H9 (cell line): ENCODE measurements at regions not wholly inside any gene's neighbourhood (a gene's known extent, or its start where the extent isn't known, plus 50 kb on each side); places are given as distances from the start of the nearest gene placed in this dataset.

Experiments
- DNase-seq: peaks from one replicate; pipeline ENCODE4 v3.0.0-alpha.2; 2017
- H2AFZ ChIP-seq: one replicate; pipeline ENCODE4 v1.6.1; 2013; ENCODE audit warnings: mild to moderate bottlenecking, low read length, control low read depth, moderate library complexity
- H2AK5ac ChIP-seq: 2 replicates; pipeline ENCODE4 v1.6.1; 2013; ENCODE audit warnings: low read length, control low read depth, mixed read lengths; ENCODE audit not compliant: insufficient read length
- H2BK120ac ChIP-seq: one replicate; pipeline ENCODE4 v1.6.1; 2013; ENCODE audit warnings: low read depth, mild to moderate bottlenecking, low read length, control low read depth, inconsistent platforms; ENCODE audit not compliant: poor library complexity, severe bottlenecking
- H2BK12ac ChIP-seq: 2 replicates; pipeline ENCODE4 v1.6.1; 2013; ENCODE audit warnings: low read length, control low read depth, mixed read lengths, low read depth; ENCODE audit not compliant: insufficient read length
- H2BK15ac ChIP-seq: 2 replicates; pipeline ENCODE4 v1.6.1; 2013; ENCODE audit warnings: low read depth, low read length, control low read depth
- H2BK20ac ChIP-seq: one replicate; pipeline ENCODE4 v1.6.1; 2013; ENCODE audit warnings: low read depth, mild to moderate bottlenecking, low read length, control low read depth, inconsistent platforms; ENCODE audit not compliant: poor library complexity, severe bottlenecking
- H2BK5ac ChIP-seq: 2 replicates; pipeline ENCODE4 v1.6.1; 2013; ENCODE audit warnings: low read length, control low read depth, mixed read lengths; ENCODE audit not compliant: insufficient read length
- H3K14ac ChIP-seq: 2 replicates; pipeline ENCODE4 v1.6.1; 2013; ENCODE audit warnings: low read length, control low read depth; ENCODE audit not compliant: insufficient read depth
- H3K18ac ChIP-seq: 2 replicates; pipeline ENCODE4 v1.6.1; 2013; ENCODE audit warnings: low read depth, mild to moderate bottlenecking, mixed read lengths, low read length, control low read depth; ENCODE audit not compliant: insufficient read length
- H3K23ac ChIP-seq: 2 replicates; pipeline ENCODE4 v1.6.1; 2013; ENCODE audit warnings: low read length, control low read depth, mixed read lengths, low read depth; ENCODE audit not compliant: insufficient read length
- H3K23me2 ChIP-seq: 2 replicates; pipeline ENCODE4 v1.6.1; 2013; ENCODE audit warnings: low read depth, mild to moderate bottlenecking, mixed read lengths, low read length, control low read depth; ENCODE audit not compliant: insufficient read length, poor library complexity, severe bottlenecking
- H3K27ac ChIP-seq: 2 replicates; pipeline ENCODE4 v1.5.1; 2013; ENCODE audit warnings: low read length, control low read depth, mixed read lengths, low read depth; ENCODE audit not compliant: insufficient read length
- H3K27me3 ChIP-seq: 2 replicates; pipeline ENCODE4 v1.6.1; 2013; ENCODE audit warnings: low read length, control low read depth, inconsistent platforms; ENCODE audit not compliant: insufficient read depth
- H3K4ac ChIP-seq: 2 replicates; pipeline ENCODE4 v1.6.1; 2013; ENCODE audit warnings: low read depth, mild to moderate bottlenecking, control low read depth, inconsistent platforms, low read length, moderate library complexity
- H3K4me1 ChIP-seq: 2 replicates; pipeline ENCODE4 v1.6.1; 2013; ENCODE audit warnings: low read length, control low read depth, inconsistent platforms; ENCODE audit not compliant: insufficient read depth
- H3K4me2 ChIP-seq: 2 replicates; pipeline ENCODE4 v1.6.1; 2013; ENCODE audit warnings: low read length, control low read depth, mixed read lengths; ENCODE audit not compliant: insufficient read length, insufficient read depth
- H3K56ac ChIP-seq: 2 replicates; pipeline ENCODE4 v1.6.1; 2013; ENCODE audit warnings: low read depth, mild to moderate bottlenecking, mixed read lengths, low read length, control low read depth; ENCODE audit not compliant: insufficient read length
- H3K79me1 ChIP-seq: 2 replicates; pipeline ENCODE4 v1.6.1; 2013; ENCODE audit warnings: low read depth, mild to moderate bottlenecking, moderate library complexity, low read length, control low read depth, inconsistent platforms; ENCODE audit not compliant: insufficient read depth, poor library complexity, severe bottlenecking
- H3K79me2 ChIP-seq: 2 replicates; pipeline ENCODE4 v1.6.1; 2013; ENCODE audit warnings: low read length, control low read depth, inconsistent platforms; ENCODE audit not compliant: insufficient read depth
- H3K9ac ChIP-seq: 2 replicates; pipeline ENCODE4 v1.6.1; 2013; ENCODE audit warnings: low read length, control low read depth, mixed read lengths; ENCODE audit not compliant: insufficient read length; ENCODE audit errors: extremely low read depth
- H3K9me3 ChIP-seq: one replicate; pipeline ENCODE4 v1.6.1; 2013; ENCODE audit warnings: low read depth, low read length, inconsistent platforms; ENCODE audit not compliant: control insufficient read depth
- H3T11ph ChIP-seq: one replicate; pipeline ENCODE4 v1.6.1; 2013; ENCODE audit warnings: mild to moderate bottlenecking, low read length, control low read depth, inconsistent platforms
- H4K20me1 ChIP-seq: one replicate; pipeline ENCODE4 v1.6.1; 2013; ENCODE audit not compliant: control insufficient read depth, insufficient read length, insufficient read depth
- H4K5ac ChIP-seq: 2 replicates; pipeline ENCODE4 v1.6.1; 2013; ENCODE audit warnings: low read depth, mild to moderate bottlenecking, mixed read lengths, low read length, control low read depth; ENCODE audit not compliant: insufficient read length
- H4K8ac ChIP-seq: replicated peaks from 2 replicates; pipeline ENCODE4 v1.6.1; 2013; ENCODE audit warnings: low read length, control low read depth, mixed read lengths, low read depth; ENCODE audit not compliant: insufficient read length
- H4K91ac ChIP-seq: 2 replicates; pipeline ENCODE4 v1.6.1; 2013; ENCODE audit warnings: low read depth, mild to moderate bottlenecking, moderate library complexity, mixed read lengths, low read length, control low read depth; ENCODE audit not compliant: insufficient read length
- H3K27ac Mint-ChIP-seq, 3 experiments: 2 replicates in 2 of 3; 3 replicates in 1 of 3; pipeline ENCODE4 v1.8.0; 2020 to 2021; ENCODE audit warnings: mixed read lengths in 3 of 3, mild to moderate bottlenecking in 1 of 3, moderate library complexity in 1 of 3
- H3K27me3 Mint-ChIP-seq: 2 replicates; pipeline ENCODE4 v1.8.0; 2021; ENCODE audit warnings: low read depth, mild to moderate bottlenecking, moderate library complexity, mixed read lengths
- H3K36me3 Mint-ChIP-seq, 3 experiments: 2 replicates in 2 of 3; 3 replicates in 1 of 3; pipeline ENCODE4 v1.8.0; 2020 to 2021; ENCODE audit warnings: low read depth in 3 of 3, mixed read lengths in 3 of 3; ENCODE audit not compliant: insufficient read depth in 1 of 3
- H3K4me1 Mint-ChIP-seq, 2 experiments: 2 replicates each; pipeline ENCODE4 v1.8.0; 2020; ENCODE audit warnings: mixed read lengths in 2 of 2
- H3K4me3 Mint-ChIP-seq, 2 experiments: 2 replicates in 1 of 2; 3 replicates in 1 of 2; pipeline ENCODE4 v1.8.0; 2020 to 2021; ENCODE audit warnings: mild to moderate bottlenecking in 2 of 2, mixed read lengths in 2 of 2, moderate library complexity in 1 of 2
- H3K9me3 Mint-ChIP-seq, 2 experiments: 2 replicates in 1 of 2; 3 replicates in 1 of 2; pipeline ENCODE4 v1.8.0; 2020; ENCODE audit warnings: mild to moderate bottlenecking in 2 of 2, mixed read lengths in 2 of 2, moderate library complexity in 1 of 2
- CTCF ChIP-seq: fragments of 200-600 bp; sonication (generic); conservative IDR thresholded peaks from 3 replicates; pipeline ENCODE4 v1.8.0; 2021; ENCODE audit warnings: antibody characterized with exemption, mild to moderate bottlenecking
- WGBS: extraction: QIAGEN DNeasy Blood & Tissue Kit; methylation state at CpG from one replicate; pipeline ENCODE4 v1.1.7; 2013; ENCODE audit warnings: missing lambda C conversion rate, low lambda C conversion rate, mixed read lengths; ENCODE audit not compliant: insufficient read length; ENCODE audit errors: extremely low coverage; 5-methylcytosine and 5-hydroxymethylcytosine counted together

GRCh38 chr1:216905137-216905536 is 181.9 kb upstream of the ESRRG start:
- Histone ChIP-seq H4K8ac (no peak overlapping the region), H2AFZ (no peak overlapping the region), H3K4me1 (no peaks in the 10 kb centered on the region), H2BK5ac (no peak overlapping the region), H3K27ac (no peak overlapping the region), H3K27me3 (no peaks in the 10 kb centered on the region), H2BK120ac (no peak overlapping the region), H2AK5ac (no peak overlapping the region), H3K4me2 (no peak overlapping the region), H3K18ac (no peak overlapping the region), H3K9me3 (no peaks in the 10 kb centered on the region), H3K56ac (no peak overlapping the region), H4K20me1 (no peaks in the 10 kb centered on the region), H3K79me2 (no peaks in the 10 kb centered on the region), H3K79me1 (no peaks in the 10 kb centered on the region), H3K9ac (no peak overlapping the region), H3K23ac (no peak overlapping the region), H3K14ac (no peak overlapping the region), H2BK12ac (no peak overlapping the region), H4K5ac (no peak overlapping the region), H2BK15ac (no peak overlapping the region), H3K4ac (no peak overlapping the region), H4K91ac (no peak overlapping the region), H2BK20ac (no peak overlapping the region), H3T11ph (no peak overlapping the region), H3K23me2 (no peaks in the 10 kb centered on the region)
- no peak for DNase-seq
- peaks cover 6 to 7% of the 10 kb centered on the region in 2 experiments for H3K4me1 Mint-ChIP-seq
- no CpG with 5 or more reads among the region's 5 CpGs for WGBS
- no peaks in the 10 kb centered on the region for H3K27me3 Mint-ChIP-seq
- no peaks in the 10 kb centered on the region for H3K9me3 Mint-ChIP-seq
- H3K36me3 Mint-ChIP-seq: no peaks in the 10 kb centered on the region
- no peak for TF ChIP-seq CTCF
- H3K4me3 Mint-ChIP-seq: no peak overlapping the region
- H3K27ac Mint-ChIP-seq: no peak overlapping the region; a peak in 2 of 7 replicates
